ENCODE measurements at regions not wholly inside any gene's neighbourhood (a gene's known extent, or its start where the extent isn't known, plus 50 kb on each side); places are given as distances from the start of the nearest gene placed in this dataset.

- Histone ChIP-seq H3K36me3 (no peaks in the 10 kb centered on the region), H3K27ac (no peak overlapping the region), H3K27me3 (replicated peaks; ENCODE audit: insufficient read depth) (no peaks in the 10 kb centered on the region), H3K4me1 (ENCODE audit: control insufficient read depth in 1 of 2, low read depth in 2 of 2) (no peaks in the 10 kb centered on the region), H3K4me3 (no peak overlapping the region), H3K9me3 (no peaks in the 10 kb centered on the region)
- DNase-seq (ENCODE audit: low spot score) (no peak), ATAC-seq (ENCODE audit: insufficient number of reproducible peaks, low FRiP score, low read depth) (no peak)
- no peak for TF ChIP-seq CTCF (IDR thresholded peaks at IDR 0.05)
Observed at GRCh38 chr2:176477336-176477735, 208.1 kb downstream of the MTX2 start.

GRCh38 chr2:176479961-176480360, 210.7 kb downstream of the MTX2 start:
- Histone ChIP-seq H3K27me3 (replicated peaks; ENCODE audit: insufficient read depth) (no peaks in the 10 kb centered on the region), H3K27ac (no peak overlapping the region), H3K4me1 (ENCODE audit: control insufficient read depth in 1 of 2, low read depth in 2 of 2) (peaks cover 0 to under 1% of the 10 kb centered on the region in 2 donors), H3K4me3 (no peak overlapping the region), H3K36me3 (no peaks in the 10 kb centered on the region), H3K9me3 (no peaks in the 10 kb centered on the region)
- ATAC-seq (ENCODE audit: insufficient number of reproducible peaks, low FRiP score, low read depth) (no peak), DNase-seq (ENCODE audit: low spot score) (no peak)
- no peak for TF ChIP-seq CTCF (IDR thresholded peaks at IDR 0.05)

- Histone ChIP-seq H3K4me3 (no peak overlapping the region), H3K27ac (no peak overlapping the region), H3K9me3 (no peaks in the 10 kb centered on the region), H3K36me3 (no peaks in the 10 kb centered on the region), H3K4me1 (ENCODE audit: control insufficient read depth in 1 of 2, low read depth in 2 of 2) (peaks cover 0 to 8% of the 10 kb centered on the region in 2 donors), H3K27me3 (replicated peaks; ENCODE audit: insufficient read depth) (no peaks in the 10 kb centered on the region)
- ATAC-seq (ENCODE audit: insufficient number of reproducible peaks, low FRiP score, low read depth) (no peak), DNase-seq (ENCODE audit: low spot score) (no peak)
- TF ChIP-seq CTCF (IDR thresholded peaks at IDR 0.05) = no peak
Observed at GRCh38 chr2:176482107-176482506, 212.9 kb downstream of the MTX2 start.

- no peak for DNase-seq (ENCODE audit: low spot score)
- Histone ChIP-seq H3K4me1 (ENCODE audit: control insufficient read depth in 1 of 2, low read depth in 2 of 2) (peaks cover 0 to 8% of the 10 kb centered on the region in 2 donors), H3K9me3 (no peaks in the 10 kb centered on the region), H3K27ac (no peak overlapping the region), H3K4me3 (no peak overlapping the region), H3K36me3 (no peaks in the 10 kb centered on the region), H3K27me3 (replicated peaks; ENCODE audit: insufficient read depth) (no peaks in the 10 kb centered on the region)
- ATAC-seq (ENCODE audit: insufficient number of reproducible peaks, low FRiP score, low read depth) = no peak
- no peak for TF ChIP-seq CTCF (IDR thresholded peaks at IDR 0.05)
Observed at GRCh38 chr2:176483476-176483875, 214.2 kb downstream of the MTX2 start.

GRCh38 chr2:176483901-176484568, 214.8 kb downstream of the MTX2 start:
- Histone ChIP-seq H3K27me3 (replicated peaks; ENCODE audit: insufficient read depth) (no peaks in the 10 kb centered on the region), H3K27ac (no peak overlapping the region), H3K4me3 (no peak overlapping the region), H3K9me3 (no peaks in the 10 kb centered on the region), H3K36me3 (no peaks in the 10 kb centered on the region), H3K4me1 (ENCODE audit: control insufficient read depth in 1 of 2, low read depth in 2 of 2) (peaks cover 0 to 8% of the 10 kb centered on the region in 2 donors)
- TF ChIP-seq CTCF (IDR thresholded peaks at IDR 0.05) = no peak
- no peak for ATAC-seq (ENCODE audit: insufficient number of reproducible peaks, low FRiP score, low read depth)
- DNase-seq (ENCODE audit: low spot score) = no peak

Measured in thoracic aorta (tissue), 2 donors.